ENCODE measurements at regions not wholly inside any gene's neighbourhood (a gene's known extent, or its start where the extent isn't known, plus 50 kb on each side); places are given as distances from the start of the nearest gene placed in this dataset.

GRCh38 chr17:77755410-77755963, 203.0 kb upstream of the TNRC6C start:
- TF ChIP-seq CTCF (conservative IDR thresholded peaks at IDR 0.05): no peak
- no peak for TF ChIP-seq ZFX (IDR thresholded peaks at IDR 0.05)

Data from C4-2B (cell line).